H1 (cell line): ENCODE measurements at regions not wholly inside any gene's neighbourhood (a gene's known extent, or its start where the extent isn't known, plus 50 kb on each side); places are given as distances from the start of the nearest gene placed in this dataset.

ENCODE experiments used
- CTCF ChIA-PET: fragments of 300-600 bp; sonication (Branson Sonifier 250); formaldehyde crosslinking; loops from one replicate; lab custom pipeline; 2021; ENCODE audit not compliant: partially characterized antibody; lab: Charles Lee
- POLR2A ChIA-PET: fragments of 300-600 bp; sonication (Branson Sonifier 250); formaldehyde crosslinking; loops from one replicate; lab custom pipeline; 2021; ENCODE audit warnings: inconsistent platforms; ENCODE audit not compliant: partially characterized antibody; lab: Charles Lee
- DNase-seq, 2 experiments: peaks; one replicate each; pipeline versions ENCODE4 v3.0.0 to v3.0.0-alpha.2; 2010 to 2022; ENCODE audit warnings: low spot score in 2 of 2, low read depth in 1 of 2, mixed read lengths in 1 of 2
- FAIRE-seq: peaks from 2 replicates; lab custom pipeline; 2011; peaks lifted over from hg19 to GRCh38; lab: Jason Lieb, UNC
- H2AFZ ChIP-seq: 2 replicates; pipeline ENCODE4 v1.8.1; 2012; ENCODE audit warnings: low read length, inconsistent platforms
- H2AK5ac ChIP-seq: 2 replicates; pipeline ENCODE4 v1.6.1; 2013; ENCODE audit warnings: low read depth, low read length
- H2BK120ac ChIP-seq: replicated peaks from 2 replicates; pipeline ENCODE3; 2013; ENCODE audit warnings: low read depth, low read length, inconsistent platforms
- H2BK12ac ChIP-seq: 2 replicates; pipeline ENCODE4 v1.6.1; 2013; ENCODE audit warnings: low read depth, low read length
- H2BK15ac ChIP-seq: 2 replicates; pipeline ENCODE4 v1.6.1; 2013; ENCODE audit warnings: low read length
- H2BK20ac ChIP-seq: 2 replicates; pipeline ENCODE4 v1.6.1; 2013; ENCODE audit warnings: low read length
- H2BK5ac ChIP-seq: 2 replicates; pipeline ENCODE4 v1.6.1; 2013; ENCODE audit warnings: low read depth, low read length
- H3K14ac ChIP-seq: 2 replicates; pipeline ENCODE4 v1.6.1; 2013; ENCODE audit warnings: inconsistent platforms; ENCODE audit not compliant: insufficient read length
- H3K18ac ChIP-seq: 2 replicates; pipeline ENCODE4 v1.6.1; 2013; ENCODE audit warnings: low read length; ENCODE audit errors: extremely low read depth
- H3K23ac ChIP-seq: 2 replicates; pipeline ENCODE4 v1.6.1; 2013; ENCODE audit warnings: inconsistent platforms; ENCODE audit not compliant: insufficient read length
- H3K23me2 ChIP-seq: 2 replicates; pipeline ENCODE4 v1.6.1; 2013; ENCODE audit warnings: low read depth, low read length
- H3K27ac ChIP-seq: 2 replicates; pipeline ENCODE4 v1.6.1; 2011; ENCODE audit warnings: low read depth, low read length, inconsistent platforms
- H3K27me3 ChIP-seq, 4 experiments: replicated peaks in 1 of 4; 1 replicate in 1 of 4; 2 replicates in 3 of 4; pipeline versions ENCODE4 v1.6.1 to v1.8.1; 2011 to 2013; ENCODE audit warnings: low read length in 3 of 4, mild to moderate bottlenecking in 3 of 4, inconsistent platforms in 2 of 4, mixed read lengths in 2 of 4, moderate library complexity in 1 of 4; ENCODE audit not compliant: control insufficient read depth in 3 of 4, insufficient read depth in 3 of 4; ENCODE audit errors: extremely low read depth in 1 of 4
- H3K36me3 ChIP-seq, 4 experiments: 2 replicates each; pipeline versions ENCODE4 v1.6.1 to v1.8.1; 2011 to 2013; ENCODE audit warnings: mild to moderate bottlenecking in 4 of 4, low read length in 3 of 4, moderate library complexity in 2 of 4, control low read depth in 1 of 4, inconsistent platforms in 1 of 4; ENCODE audit not compliant: insufficient read depth in 4 of 4, control insufficient read depth in 2 of 4
- H3K4ac ChIP-seq: replicated peaks from 2 replicates; pipeline ENCODE3; 2013; ENCODE audit warnings: low read length, low read depth, mixed read lengths, inconsistent platforms; ENCODE audit not compliant: insufficient read length
- H3K4me1 ChIP-seq, 4 experiments: replicated peaks in 1 of 4; 1 replicate in 1 of 4; 2 replicates in 3 of 4; pipeline versions ENCODE4 v1.6.1 to v1.8.1; 2011 to 2013; ENCODE audit warnings: low read length in 3 of 4, inconsistent platforms in 2 of 4, mixed read lengths in 1 of 4; ENCODE audit not compliant: insufficient read depth in 4 of 4, control insufficient read depth in 3 of 4
- H3K4me2 ChIP-seq, 2 experiments: 2 replicates each; pipeline versions ENCODE4 v1.6.1 to v1.8.1; 2011 to 2013; ENCODE audit warnings: low read depth in 2 of 2, low read length in 2 of 2, control low read depth in 1 of 2, inconsistent platforms in 1 of 2, mild to moderate bottlenecking in 1 of 2; ENCODE audit not compliant: insufficient read depth in 1 of 2
- H3K4me3 ChIP-seq, 4 experiments: fragments of 200-600, 300-600 bp in 1 of 4; sonication (generic), shearing (Covaris generic), sonication (Bioruptor Twin) in 1 of 4; 2 replicates each; pipeline versions ENCODE4 v1.5.1 to v1.8.1; 2011 to 2016; ENCODE audit warnings: low read length in 4 of 4, low read depth in 3 of 4, control low read depth in 2 of 4, inconsistent platforms in 2 of 4, mild to moderate bottlenecking in 2 of 4, mixed read lengths in 1 of 4, moderate library complexity in 1 of 4; ENCODE audit not compliant: insufficient read depth in 2 of 4; ENCODE audit errors: extremely low read depth in 1 of 4
- H3K56ac ChIP-seq: replicated peaks from 2 replicates; pipeline ENCODE3; 2013; ENCODE audit warnings: low read depth, mild to moderate bottlenecking, mixed read lengths, low read length, inconsistent platforms; ENCODE audit not compliant: insufficient read length
- H3K79me1 ChIP-seq: 2 replicates; pipeline ENCODE4 v1.6.1; 2013; ENCODE audit warnings: low read depth, low read length, control low read depth
- H3K79me2 ChIP-seq, 2 experiments: 2 replicates each; pipeline versions ENCODE4 v1.6.1 to v1.8.1; 2012 to 2013; ENCODE audit warnings: low read length in 2 of 2, mild to moderate bottlenecking in 2 of 2, inconsistent platforms in 1 of 2; ENCODE audit not compliant: insufficient read depth in 2 of 2, control insufficient read depth in 1 of 2
- H3K9ac ChIP-seq, 4 experiments: replicated peaks in 1 of 4; 1 replicate in 1 of 4; 2 replicates in 3 of 4; pipeline versions ENCODE4 v1.6.1 to v1.8.1; 2011 to 2013; ENCODE audit warnings: low read depth in 3 of 4, low read length in 3 of 4, control low read depth in 2 of 4, mild to moderate bottlenecking in 2 of 4, moderate library complexity in 2 of 4, inconsistent platforms in 1 of 4; ENCODE audit errors: extremely low read depth in 1 of 4
- H3K9me3 ChIP-seq, 2 experiments: 2 replicates each; pipeline versions ENCODE4 v1.6.1 to v1.8.1; 2012 to 2013; ENCODE audit warnings: mild to moderate bottlenecking in 2 of 2, moderate library complexity in 2 of 2, control low read depth in 1 of 2, inconsistent platforms in 1 of 2, low read depth in 1 of 2, low read length in 1 of 2, mixed read lengths in 1 of 2; ENCODE audit not compliant: insufficient read depth in 2 of 2
- H4K20me1 ChIP-seq, 2 experiments: replicated peaks in 1 of 2; 2 replicates each; pipeline versions ENCODE3 to v1.8.1; 2011 to 2013; ENCODE audit warnings: inconsistent platforms in 2 of 2, low read length in 2 of 2, mild to moderate bottlenecking in 1 of 2; ENCODE audit not compliant: insufficient read depth in 2 of 2, control insufficient read depth in 1 of 2
- H4K5ac ChIP-seq: 2 replicates; pipeline ENCODE4 v1.6.1; 2013; ENCODE audit warnings: low read length, low read depth, mixed read lengths, inconsistent platforms; ENCODE audit not compliant: insufficient read length
- H4K8ac ChIP-seq: 2 replicates; pipeline ENCODE4 v1.8.0; 2013; ENCODE audit warnings: mild to moderate bottlenecking, moderate library complexity, low read length, inconsistent platforms; ENCODE audit not compliant: insufficient read depth; ENCODE audit errors: extremely low read depth
- H4K91ac ChIP-seq: replicated peaks from 2 replicates; pipeline ENCODE3; 2013; ENCODE audit warnings: low read length, mixed read lengths, inconsistent platforms; ENCODE audit not compliant: insufficient read length
- ZNF274 ChIP-seq: IDR thresholded peaks from 2 replicates; pipeline ENCODE4 v1.7.0; 2012; ENCODE audit warnings: low read length, borderline replicate concordance; ENCODE audit errors: extremely low read depth
- WGBS, 2 experiments: shearing (Covaris generic) in 1 of 2; methylation state at CpG; one replicate each; pipeline versions ENCODE4 v1.1.6 to v1.1.7; 2013 to 2015; ENCODE audit warnings: low lambda C conversion rate in 2 of 2, mixed read lengths in 2 of 2, inconsistent platforms in 1 of 2, low coverage in 1 of 2, missing lambda C conversion rate in 1 of 2; ENCODE audit not compliant: insufficient replicate concordance in 2 of 2, insufficient coverage in 1 of 2, insufficient read length in 1 of 2; ENCODE audit errors: extremely low coverage in 1 of 2, missing lambda C conversion rate in 1 of 2; 5-methylcytosine and 5-hydroxymethylcytosine counted together

GRCh38 chr13:62799038-62799535, 1383.4 kb upstream of the PCDH20 start:
- TF ChIP-seq ZNF274 = no peak
- FAIRE-seq = no peak
- Histone ChIP-seq H3K56ac (no peak overlapping the region), H3K4me1 (no peaks in the 10 kb centered on the region), H3K27me3 (no peaks in the 10 kb centered on the region), H4K8ac (no peak overlapping the region), H2AFZ (no peak overlapping the region; the same call in 1 of the 2 replicates), H3K4ac (no peak overlapping the region), H3K4me2 (no peak overlapping the region), H4K5ac (no peak overlapping the region), H3K79me1 (no peaks in the 10 kb centered on the region), H3K9me3 (no peaks in the 10 kb centered on the region), H3K36me3 (no peaks in the 10 kb centered on the region), H2AK5ac (no peak overlapping the region), H2BK5ac (no peak overlapping the region), H3K14ac (no peak overlapping the region), H2BK20ac (no peak overlapping the region), H3K4me3 (no peak overlapping the region), H3K18ac (no peak overlapping the region), H2BK15ac (no peak overlapping the region), H2BK120ac (no peak overlapping the region), H3K79me2 (no peaks in the 10 kb centered on the region), H4K91ac (no peak overlapping the region), H4K20me1 (no peaks in the 10 kb centered on the region), H3K27ac (no peak overlapping the region), H2BK12ac (no peak overlapping the region), H3K23me2 (no peaks in the 10 kb centered on the region), H3K23ac (no peak overlapping the region), H3K9ac (no peak overlapping the region)
- DNase-seq = no peak
- POLR2A ChIA-PET = no interaction called here
- CTCF ChIA-PET = interaction anchor here (0.7 to 1.1 kb wide), 2 partner anchors 19 to 172 kb away, joined by 3 read pairs; no protein-coding TSS in a partner anchor
- 82% methylated on average over 7 of the region's 8 CpGs; no CpG with 5 or more reads in 1 of the 2 experiments for WGBS, 2 experiments
